ENCODE measurements at regions not wholly inside any gene's neighbourhood (a gene's known extent, or its start where the extent isn't known, plus 50 kb on each side); places are given as distances from the start of the nearest gene placed in this dataset.

DNA sequence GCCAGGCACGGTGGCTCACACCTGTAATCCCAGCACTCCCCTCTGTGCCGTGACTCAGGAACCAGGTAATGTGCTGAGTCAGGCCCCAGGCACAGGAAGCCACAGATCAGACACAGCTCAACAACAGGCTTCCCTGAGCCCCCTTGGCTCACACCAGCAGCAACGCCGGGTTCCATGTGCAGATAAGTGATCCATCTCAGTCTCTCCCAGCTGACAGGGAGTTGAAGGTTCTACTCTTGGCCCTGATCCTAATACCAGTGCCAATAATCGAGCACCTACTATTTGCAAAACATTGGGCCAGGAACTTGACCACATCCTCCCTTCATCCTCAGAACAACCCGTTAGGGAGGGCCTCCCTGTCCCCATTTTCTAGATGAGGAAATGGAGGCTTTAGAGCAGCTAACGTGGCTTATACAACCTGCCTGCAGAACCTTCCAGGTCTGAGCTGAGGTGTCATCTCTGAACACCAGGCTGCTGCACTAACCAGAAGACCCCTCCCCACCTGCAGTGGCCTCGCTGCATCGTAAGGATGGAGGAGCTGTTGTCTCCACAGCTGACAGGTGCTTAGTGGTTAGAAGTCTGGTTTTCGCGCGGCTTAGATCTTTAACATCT is 64.8 kb upstream of the AMZ2 start:
- Histone ChIP-seq H3K4me1 (ENCODE audit: control insufficient read depth, low read length) (peaks cover 35% of the 10 kb centered on the region), H3K36me3 (ENCODE audit: control insufficient read depth, low read length) (peaks cover 67% of the 10 kb centered on the region), H3K9me3 (ENCODE audit: control insufficient read depth, insufficient read depth, low read length) (peaks cover 12% of the 10 kb centered on the region; the same call in 1 of the 2 replicates), H3K4me3 (ENCODE audit: low read length) (peak overlapping the region; percentile 79), H3K27me3 (ENCODE audit: control insufficient read depth, low read length) (no peaks in the 10 kb centered on the region), H3K4me2 (ENCODE audit: low read length) (peak overlapping the region; percentile 76), H4K20me1 (ENCODE audit: control insufficient read depth, insufficient read depth, low read depth, low read length) (peaks cover 35% of the 10 kb centered on the region), H3K27ac (ENCODE audit: low read depth, low read length) (peak overlapping the region; percentile 82), H3F3A (ENCODE audit: control insufficient read depth, insufficient read depth) (peaks cover 31% of the 10 kb centered on the region), H3K79me2 (ENCODE audit: control insufficient read depth, low read length) (peaks cover 73% of the 10 kb centered on the region), H3K9me2 (replicated peaks; ENCODE audit: control insufficient read depth, low read length) (no peaks in the 10 kb centered on the region)
- TF ChIP-seq, protein P1, sequence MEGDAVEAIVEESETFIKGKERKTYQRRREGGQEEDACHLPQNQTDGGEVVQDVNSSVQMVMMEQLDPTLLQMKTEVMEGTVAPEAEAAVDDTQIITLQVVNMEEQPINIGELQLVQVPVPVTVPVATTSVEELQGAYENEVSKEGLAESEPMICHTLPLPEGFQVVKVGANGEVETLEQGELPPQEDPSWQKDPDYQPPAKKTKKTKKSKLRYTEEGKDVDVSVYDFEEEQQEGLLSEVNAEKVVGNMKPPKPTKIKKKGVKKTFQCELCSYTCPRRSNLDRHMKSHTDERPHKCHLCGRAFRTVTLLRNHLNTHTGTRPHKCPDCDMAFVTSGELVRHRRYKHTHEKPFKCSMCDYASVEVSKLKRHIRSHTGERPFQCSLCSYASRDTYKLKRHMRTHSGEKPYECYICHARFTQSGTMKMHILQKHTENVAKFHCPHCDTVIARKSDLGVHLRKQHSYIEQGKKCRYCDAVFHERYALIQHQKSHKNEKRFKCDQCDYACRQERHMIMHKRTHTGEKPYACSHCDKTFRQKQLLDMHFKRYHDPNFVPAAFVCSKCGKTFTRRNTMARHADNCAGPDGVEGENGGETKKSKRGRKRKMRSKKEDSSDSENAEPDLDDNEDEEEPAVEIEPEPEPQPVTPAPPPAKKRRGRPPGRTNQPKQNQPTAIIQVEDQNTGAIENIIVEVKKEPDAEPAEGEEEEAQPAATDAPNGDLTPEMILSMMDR (IDR thresholded peaks at IDR 0.05; ENCODE audit: low read depth, low read length, poor library complexity, severe bottlenecking): no peak
- no peak for TF ChIP-seq EZH2phosphoT487 (IDR thresholded peaks at IDR 0.05; ENCODE audit: borderline replicate concordance, low read length)

DNA sequence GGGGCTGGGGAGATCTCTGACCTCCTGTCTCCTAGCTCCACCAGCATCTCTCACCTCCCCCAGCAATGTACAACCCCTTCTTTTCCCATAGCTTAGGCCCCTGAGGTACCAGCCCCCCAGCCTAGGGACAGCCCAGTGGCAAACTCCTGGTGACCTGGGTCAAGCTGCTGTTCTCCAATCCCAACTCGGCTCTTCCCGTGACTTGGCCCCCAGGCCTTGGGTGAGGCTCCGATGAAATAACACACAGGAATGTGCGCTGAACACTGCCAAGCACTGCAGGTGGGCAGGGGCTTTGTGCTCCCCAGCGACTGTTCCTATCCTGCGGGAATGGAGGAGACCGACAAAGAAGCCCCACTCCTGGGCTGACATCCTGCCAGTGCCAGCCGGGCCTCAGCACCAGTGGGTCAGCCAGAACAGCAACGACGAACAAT is 63.7 kb upstream of the AMZ2 start:
- peak overlapping the region; percentile 76 for H3K4me2 ChIP-seq (ENCODE audit: low read length)
- H3K27me3 ChIP-seq (ENCODE audit: control insufficient read depth, low read length): no peaks in the 10 kb centered on the region
- peak overlapping the region; percentile 44 for H3K27ac ChIP-seq (ENCODE audit: low read depth, low read length)
- peaks cover 76% of the 10 kb centered on the region for H3K36me3 ChIP-seq (ENCODE audit: control insufficient read depth, low read length)
- H3K4me3 ChIP-seq (ENCODE audit: low read length): peak overlapping the region; percentile 79
- H4K20me1 ChIP-seq (ENCODE audit: control insufficient read depth, insufficient read depth, low read depth, low read length): peaks cover 35% of the 10 kb centered on the region
- H3F3A ChIP-seq (ENCODE audit: control insufficient read depth, insufficient read depth): peaks cover 38% of the 10 kb centered on the region
- peaks cover 80% of the 10 kb centered on the region for H3K79me2 ChIP-seq (ENCODE audit: control insufficient read depth, low read length)
- H3K9me3 ChIP-seq (ENCODE audit: control insufficient read depth, insufficient read depth, low read length): peaks cover 7% of the 10 kb centered on the region; the same call in 1 of the 2 replicates
- TF ChIP-seq, protein P1 (IDR thresholded peaks at IDR 0.05; ENCODE audit: low read depth, low read length, poor library complexity, severe bottlenecking): no peak
- TF ChIP-seq EZH2phosphoT487 (IDR thresholded peaks at IDR 0.05; ENCODE audit: borderline replicate concordance, low read length): no peak
- H3K4me1 ChIP-seq (ENCODE audit: control insufficient read depth, low read length): peaks cover 35% of the 10 kb centered on the region
- H3K9me2 ChIP-seq (replicated peaks; ENCODE audit: control insufficient read depth, low read length): no peaks in the 10 kb centered on the region

DNA sequence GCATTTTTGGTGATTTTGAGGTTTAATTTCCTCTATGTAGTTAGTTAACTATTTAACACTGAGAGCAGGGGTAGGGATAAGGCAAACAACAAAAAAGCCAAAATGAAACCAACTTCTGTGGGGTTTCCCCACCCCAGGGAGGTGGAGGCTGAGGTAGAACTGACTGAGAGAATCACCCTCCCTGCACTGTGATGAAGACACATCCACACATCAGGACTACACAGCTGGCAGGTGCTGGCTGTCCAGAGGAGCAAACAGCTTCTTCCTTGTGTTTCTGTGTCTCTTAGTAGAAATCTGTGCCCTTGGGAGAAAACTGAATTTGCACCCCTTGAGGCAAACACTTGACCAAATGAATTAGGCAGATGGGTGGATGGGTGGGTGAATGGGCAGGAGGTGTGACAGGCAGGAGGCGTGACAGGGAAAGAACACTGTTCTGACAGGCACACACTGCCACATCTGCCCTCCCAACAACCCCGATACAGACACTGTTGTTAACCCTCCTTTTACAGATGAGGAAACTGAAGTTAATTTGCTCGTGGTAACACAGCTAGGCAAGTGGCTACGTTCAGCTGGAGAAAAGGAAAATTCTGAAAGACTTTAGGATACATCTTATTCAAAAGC is 62.9 kb upstream of the AMZ2 start:
- Histone ChIP-seq H3K36me3 (ENCODE audit: control insufficient read depth, low read length) (peaks cover 80% of the 10 kb centered on the region), H3K27ac (ENCODE audit: low read depth, low read length) (peak overlapping the region; percentile 44), H3K9me2 (replicated peaks; ENCODE audit: control insufficient read depth, low read length) (no peaks in the 10 kb centered on the region)

More for the DNA sequence above, 62.9 kb upstream of the AMZ2 start:
- peaks cover 4% of the 10 kb centered on the region; the same call in 1 of the 2 replicates for H3K9me3 ChIP-seq (ENCODE audit: control insufficient read depth, insufficient read depth, low read length)
- H3K4me2 ChIP-seq (ENCODE audit: low read length): peak overlapping the region; percentile 76
- peaks cover 35% of the 10 kb centered on the region for H3K4me1 ChIP-seq (ENCODE audit: control insufficient read depth, low read length)
- peaks cover 35% of the 10 kb centered on the region for H4K20me1 ChIP-seq (ENCODE audit: control insufficient read depth, insufficient read depth, low read depth, low read length)
- H3K79me2 ChIP-seq (ENCODE audit: control insufficient read depth, low read length): peaks cover 87% of the 10 kb centered on the region
- peak overlapping the region; percentile 79 for H3K4me3 ChIP-seq (ENCODE audit: low read length)
- peaks cover 38% of the 10 kb centered on the region for H3F3A ChIP-seq (ENCODE audit: control insufficient read depth, insufficient read depth)
- no peaks in the 10 kb centered on the region for H3K27me3 ChIP-seq (ENCODE audit: control insufficient read depth, low read length)
- TF ChIP-seq, protein P1 (IDR thresholded peaks at IDR 0.05; ENCODE audit: low read depth, low read length, poor library complexity, severe bottlenecking): no peak

All from DOHH2 (cell line).